ENCODE measurements at regions not wholly inside any gene's neighbourhood (a gene's known extent, or its start where the extent isn't known, plus 50 kb on each side); places are given as distances from the start of the nearest gene placed in this dataset.

DNA sequence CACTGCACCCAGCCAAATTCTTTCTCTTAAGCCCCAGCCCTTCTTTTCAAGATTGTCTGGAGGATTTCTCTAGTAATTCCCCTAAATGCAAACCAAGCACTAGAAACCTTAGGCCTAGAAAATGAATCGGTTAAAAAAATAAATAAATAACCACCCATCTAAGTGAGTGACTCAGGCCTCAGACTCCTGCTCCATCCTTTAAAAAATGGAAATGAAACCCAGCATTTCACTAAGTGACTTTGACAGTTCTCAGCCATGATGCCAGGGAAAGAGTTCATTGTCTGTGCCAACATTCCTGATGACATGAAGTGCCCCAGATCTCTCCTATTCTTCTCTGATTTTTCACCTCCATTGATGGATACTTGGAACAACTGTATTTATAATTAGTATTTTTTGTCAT lies 415.2 kb upstream of the DAB1 start:
- H3K4me3 ChIP-seq (ENCODE audit: low read depth, low read length): no peak overlapping the region
- TF ChIP-seq, protein P1, sequence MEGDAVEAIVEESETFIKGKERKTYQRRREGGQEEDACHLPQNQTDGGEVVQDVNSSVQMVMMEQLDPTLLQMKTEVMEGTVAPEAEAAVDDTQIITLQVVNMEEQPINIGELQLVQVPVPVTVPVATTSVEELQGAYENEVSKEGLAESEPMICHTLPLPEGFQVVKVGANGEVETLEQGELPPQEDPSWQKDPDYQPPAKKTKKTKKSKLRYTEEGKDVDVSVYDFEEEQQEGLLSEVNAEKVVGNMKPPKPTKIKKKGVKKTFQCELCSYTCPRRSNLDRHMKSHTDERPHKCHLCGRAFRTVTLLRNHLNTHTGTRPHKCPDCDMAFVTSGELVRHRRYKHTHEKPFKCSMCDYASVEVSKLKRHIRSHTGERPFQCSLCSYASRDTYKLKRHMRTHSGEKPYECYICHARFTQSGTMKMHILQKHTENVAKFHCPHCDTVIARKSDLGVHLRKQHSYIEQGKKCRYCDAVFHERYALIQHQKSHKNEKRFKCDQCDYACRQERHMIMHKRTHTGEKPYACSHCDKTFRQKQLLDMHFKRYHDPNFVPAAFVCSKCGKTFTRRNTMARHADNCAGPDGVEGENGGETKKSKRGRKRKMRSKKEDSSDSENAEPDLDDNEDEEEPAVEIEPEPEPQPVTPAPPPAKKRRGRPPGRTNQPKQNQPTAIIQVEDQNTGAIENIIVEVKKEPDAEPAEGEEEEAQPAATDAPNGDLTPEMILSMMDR (IDR thresholded peaks at IDR 0.05; ENCODE audit: insufficient read depth, low read depth, low read length, missing control alignments): no peak
- no peak for DNase-seq (ENCODE audit: low read depth)

DNA sequence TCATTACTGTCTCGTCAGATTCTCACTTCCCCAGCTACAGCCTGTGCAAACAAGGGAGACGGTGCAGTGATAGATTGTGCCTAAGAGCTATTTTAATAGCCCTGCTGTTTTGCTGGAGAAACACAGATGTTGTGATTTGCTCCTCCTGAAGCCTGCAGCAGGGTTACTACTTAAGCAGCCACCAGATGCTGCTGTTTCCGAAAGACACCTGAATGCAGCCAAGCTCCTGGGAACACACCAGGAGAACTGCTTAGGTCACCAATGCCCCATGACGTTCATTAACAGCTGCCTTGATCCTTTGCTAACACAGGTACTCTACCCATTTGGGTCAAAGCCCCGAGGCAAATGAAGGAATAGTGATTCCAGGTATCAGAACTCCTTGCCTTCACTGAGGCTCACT lies 411.8 kb upstream of the DAB1 start:
- TF ChIP-seq, protein P1 (IDR thresholded peaks at IDR 0.05; ENCODE audit: insufficient read depth, low read depth, low read length, missing control alignments): no peak
- no peak for DNase-seq (ENCODE audit: low read depth)
- no peak overlapping the region for H3K4me3 ChIP-seq (ENCODE audit: low read depth, low read length)

DNA sequence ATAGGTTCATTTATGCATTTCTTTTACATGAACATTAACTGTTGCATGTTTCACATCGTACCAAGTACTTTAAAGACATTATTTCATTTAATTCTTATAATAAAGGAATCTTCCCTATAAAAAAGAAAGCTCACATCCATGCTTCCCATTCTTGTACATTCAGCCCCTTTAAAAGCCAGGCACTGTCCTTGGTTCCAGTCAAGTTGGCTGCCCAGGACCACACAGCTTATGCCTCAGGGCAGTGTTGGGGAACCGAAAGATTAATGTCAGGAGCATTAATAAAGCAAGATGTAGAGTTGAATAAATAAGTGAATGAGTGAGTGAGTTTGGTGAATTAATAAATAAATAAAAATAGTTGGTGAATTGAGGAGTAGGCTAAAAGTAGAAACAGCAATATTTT lies 409.4 kb upstream of the DAB1 start:
- H3K4me3 ChIP-seq (ENCODE audit: low read depth, low read length): no peak overlapping the region
- TF ChIP-seq, protein P1 (IDR thresholded peaks at IDR 0.05; ENCODE audit: insufficient read depth, low read depth, low read length, missing control alignments): no peak
- DNase-seq (ENCODE audit: low read depth): no peak

- DNase-seq (ENCODE audit: low read depth): no peak
- TF ChIP-seq, protein P1 (IDR thresholded peaks at IDR 0.05; ENCODE audit: insufficient read depth, low read depth, low read length, missing control alignments): no peak
- H3K4me3 ChIP-seq (ENCODE audit: low read depth, low read length): no peak overlapping the region
Observed at GRCh38 chr1:57832612-57833011, 408.8 kb upstream of the DAB1 start.

DNA sequence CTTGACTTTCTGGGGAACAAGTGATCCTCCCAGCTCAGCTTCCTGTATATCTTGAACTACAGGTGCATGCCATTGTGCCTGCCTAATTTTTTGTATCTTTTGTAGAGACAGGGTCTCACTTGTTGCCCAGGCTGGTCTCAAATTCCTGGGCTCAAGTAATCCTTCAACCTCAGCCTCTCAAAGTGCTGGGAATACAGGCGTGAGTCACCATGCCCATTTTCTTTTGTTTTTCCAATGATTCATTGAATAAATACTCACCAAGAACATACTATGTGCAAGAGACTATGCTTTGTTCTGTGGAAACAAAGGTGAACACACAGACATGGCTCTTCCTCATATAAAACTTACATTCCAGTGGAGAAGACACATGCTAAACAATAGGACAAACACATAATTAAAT lies 407.8 kb upstream of the DAB1 start:
- no peak overlapping the region for H3K4me3 ChIP-seq (ENCODE audit: low read depth, low read length)
- no peak for DNase-seq (ENCODE audit: low read depth)
- TF ChIP-seq, protein P1 (IDR thresholded peaks at IDR 0.05; ENCODE audit: insufficient read depth, low read depth, low read length, missing control alignments): no peak

DNA sequence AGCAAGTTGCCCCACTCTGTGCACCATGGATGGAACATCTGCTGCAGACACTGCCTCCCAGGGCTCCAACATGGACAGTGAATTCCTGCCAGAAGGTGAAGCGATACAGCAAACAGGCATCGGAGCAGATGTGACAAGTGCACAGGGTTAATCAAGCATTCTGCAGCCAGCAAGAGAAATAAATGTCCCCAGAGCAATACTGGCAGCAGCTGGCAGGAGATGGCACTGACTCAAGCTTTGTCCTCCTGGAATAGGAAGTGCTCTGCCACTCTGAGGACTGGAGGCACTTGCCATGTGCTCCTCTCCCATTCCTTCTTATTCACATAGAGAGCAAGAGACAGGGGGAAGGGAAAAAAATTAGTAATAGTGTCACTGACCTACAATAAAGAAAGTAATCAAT lies 402.7 kb upstream of the DAB1 start:
- no peak for DNase-seq (ENCODE audit: low read depth)
- H3K4me3 ChIP-seq (ENCODE audit: low read depth, low read length): no peak overlapping the region
- TF ChIP-seq, protein P1 (IDR thresholded peaks at IDR 0.05; ENCODE audit: insufficient read depth, low read depth, low read length, missing control alignments): no peak

DNA sequence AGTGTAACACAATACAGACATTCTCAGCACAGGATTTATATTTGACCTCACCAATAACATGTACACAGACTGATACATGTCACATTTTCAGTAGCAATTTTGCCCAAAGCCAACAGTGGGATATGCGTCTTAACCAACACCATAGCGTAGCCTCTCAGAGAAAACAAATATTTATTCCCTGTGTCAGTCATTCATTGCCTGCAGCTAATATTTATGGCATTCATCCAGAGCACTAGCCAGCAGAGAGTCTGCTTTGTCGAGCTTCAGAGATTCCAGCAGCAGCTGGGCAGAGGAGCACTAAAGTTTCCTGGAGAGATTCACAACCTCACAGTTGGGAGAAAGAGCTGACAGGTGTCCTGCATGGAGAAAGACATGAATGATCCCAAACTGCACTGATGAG lies 400.7 kb upstream of the DAB1 start:
- DNase-seq (ENCODE audit: low read depth): no peak
- TF ChIP-seq, protein P1 (IDR thresholded peaks at IDR 0.05; ENCODE audit: insufficient read depth, low read depth, low read length, missing control alignments): no peak

More for the DNA sequence above, 400.7 kb upstream of the DAB1 start:
- no peak overlapping the region for H3K4me3 ChIP-seq (ENCODE audit: low read depth, low read length)
